H1 (cell line): ENCODE measurements at regions not wholly inside any gene's neighbourhood (a gene's known extent, or its start where the extent isn't known, plus 50 kb on each side); places are given as distances from the start of the nearest gene placed in this dataset.

Experiments
- CTCF ChIA-PET: fragments of 300-600 bp; sonication (Branson Sonifier 250); formaldehyde crosslinking; loops from one replicate; lab custom pipeline; 2021; ENCODE audit not compliant: partially characterized antibody; lab: Charles Lee
- POLR2A ChIA-PET: fragments of 300-600 bp; sonication (Branson Sonifier 250); formaldehyde crosslinking; loops from one replicate; lab custom pipeline; 2021; ENCODE audit warnings: inconsistent platforms; ENCODE audit not compliant: partially characterized antibody; lab: Charles Lee
- DNase-seq, 2 experiments: peaks; one replicate each; pipeline versions ENCODE4 v3.0.0 to v3.0.0-alpha.2; 2010 to 2022; ENCODE audit warnings: low spot score in 2 of 2, low read depth in 1 of 2, mixed read lengths in 1 of 2
- FAIRE-seq: peaks from 2 replicates; lab custom pipeline; 2011; peaks lifted over from hg19 to GRCh38; lab: Jason Lieb, UNC
- H2AFZ ChIP-seq: 2 replicates; pipeline ENCODE4 v1.8.1; 2012; ENCODE audit warnings: low read length, inconsistent platforms
- H2AK5ac ChIP-seq: 2 replicates; pipeline ENCODE4 v1.6.1; 2013; ENCODE audit warnings: low read depth, low read length
- H2BK120ac ChIP-seq: replicated peaks from 2 replicates; pipeline ENCODE3; 2013; ENCODE audit warnings: low read depth, low read length, inconsistent platforms
- H2BK12ac ChIP-seq: 2 replicates; pipeline ENCODE4 v1.6.1; 2013; ENCODE audit warnings: low read depth, low read length
- H2BK15ac ChIP-seq: 2 replicates; pipeline ENCODE4 v1.6.1; 2013; ENCODE audit warnings: low read length
- H2BK20ac ChIP-seq: 2 replicates; pipeline ENCODE4 v1.6.1; 2013; ENCODE audit warnings: low read length
- H2BK5ac ChIP-seq: 2 replicates; pipeline ENCODE4 v1.6.1; 2013; ENCODE audit warnings: low read depth, low read length
- H3K14ac ChIP-seq: 2 replicates; pipeline ENCODE4 v1.6.1; 2013; ENCODE audit warnings: inconsistent platforms; ENCODE audit not compliant: insufficient read length
- H3K18ac ChIP-seq: 2 replicates; pipeline ENCODE4 v1.6.1; 2013; ENCODE audit warnings: low read length; ENCODE audit errors: extremely low read depth
- H3K23ac ChIP-seq: 2 replicates; pipeline ENCODE4 v1.6.1; 2013; ENCODE audit warnings: inconsistent platforms; ENCODE audit not compliant: insufficient read length
- H3K23me2 ChIP-seq: 2 replicates; pipeline ENCODE4 v1.6.1; 2013; ENCODE audit warnings: low read depth, low read length
- H3K27ac ChIP-seq: 2 replicates; pipeline ENCODE4 v1.6.1; 2011; ENCODE audit warnings: low read depth, low read length, inconsistent platforms
- H3K27me3 ChIP-seq, 4 experiments: replicated peaks in 1 of 4; 1 replicate in 1 of 4; 2 replicates in 3 of 4; pipeline versions ENCODE4 v1.6.1 to v1.8.1; 2011 to 2013; ENCODE audit warnings: low read length in 3 of 4, mild to moderate bottlenecking in 3 of 4, inconsistent platforms in 2 of 4, mixed read lengths in 2 of 4, moderate library complexity in 1 of 4; ENCODE audit not compliant: control insufficient read depth in 3 of 4, insufficient read depth in 3 of 4; ENCODE audit errors: extremely low read depth in 1 of 4
- H3K36me3 ChIP-seq, 4 experiments: 2 replicates each; pipeline versions ENCODE4 v1.6.1 to v1.8.1; 2011 to 2013; ENCODE audit warnings: mild to moderate bottlenecking in 4 of 4, low read length in 3 of 4, moderate library complexity in 2 of 4, control low read depth in 1 of 4, inconsistent platforms in 1 of 4; ENCODE audit not compliant: insufficient read depth in 4 of 4, control insufficient read depth in 2 of 4
- H3K4ac ChIP-seq: replicated peaks from 2 replicates; pipeline ENCODE3; 2013; ENCODE audit warnings: low read length, low read depth, mixed read lengths, inconsistent platforms; ENCODE audit not compliant: insufficient read length
- H3K4me1 ChIP-seq, 4 experiments: replicated peaks in 1 of 4; 1 replicate in 1 of 4; 2 replicates in 3 of 4; pipeline versions ENCODE4 v1.6.1 to v1.8.1; 2011 to 2013; ENCODE audit warnings: low read length in 3 of 4, inconsistent platforms in 2 of 4, mixed read lengths in 1 of 4; ENCODE audit not compliant: insufficient read depth in 4 of 4, control insufficient read depth in 3 of 4
- H3K4me2 ChIP-seq, 2 experiments: 2 replicates each; pipeline versions ENCODE4 v1.6.1 to v1.8.1; 2011 to 2013; ENCODE audit warnings: low read depth in 2 of 2, low read length in 2 of 2, control low read depth in 1 of 2, inconsistent platforms in 1 of 2, mild to moderate bottlenecking in 1 of 2; ENCODE audit not compliant: insufficient read depth in 1 of 2
- H3K4me3 ChIP-seq, 4 experiments: fragments of 200-600, 300-600 bp in 1 of 4; sonication (generic), shearing (Covaris generic), sonication (Bioruptor Twin) in 1 of 4; 2 replicates each; pipeline versions ENCODE4 v1.5.1 to v1.8.1; 2011 to 2016; ENCODE audit warnings: low read length in 4 of 4, low read depth in 3 of 4, control low read depth in 2 of 4, inconsistent platforms in 2 of 4, mild to moderate bottlenecking in 2 of 4, mixed read lengths in 1 of 4, moderate library complexity in 1 of 4; ENCODE audit not compliant: insufficient read depth in 2 of 4; ENCODE audit errors: extremely low read depth in 1 of 4
- H3K56ac ChIP-seq: replicated peaks from 2 replicates; pipeline ENCODE3; 2013; ENCODE audit warnings: low read depth, mild to moderate bottlenecking, mixed read lengths, low read length, inconsistent platforms; ENCODE audit not compliant: insufficient read length
- H3K79me1 ChIP-seq: 2 replicates; pipeline ENCODE4 v1.6.1; 2013; ENCODE audit warnings: low read depth, low read length, control low read depth
- H3K79me2 ChIP-seq, 2 experiments: 2 replicates each; pipeline versions ENCODE4 v1.6.1 to v1.8.1; 2012 to 2013; ENCODE audit warnings: low read length in 2 of 2, mild to moderate bottlenecking in 2 of 2, inconsistent platforms in 1 of 2; ENCODE audit not compliant: insufficient read depth in 2 of 2, control insufficient read depth in 1 of 2
- H3K9ac ChIP-seq, 4 experiments: replicated peaks in 1 of 4; 1 replicate in 1 of 4; 2 replicates in 3 of 4; pipeline versions ENCODE4 v1.6.1 to v1.8.1; 2011 to 2013; ENCODE audit warnings: low read depth in 3 of 4, low read length in 3 of 4, control low read depth in 2 of 4, mild to moderate bottlenecking in 2 of 4, moderate library complexity in 2 of 4, inconsistent platforms in 1 of 4; ENCODE audit errors: extremely low read depth in 1 of 4
- H3K9me3 ChIP-seq, 2 experiments: 2 replicates each; pipeline versions ENCODE4 v1.6.1 to v1.8.1; 2012 to 2013; ENCODE audit warnings: mild to moderate bottlenecking in 2 of 2, moderate library complexity in 2 of 2, control low read depth in 1 of 2, inconsistent platforms in 1 of 2, low read depth in 1 of 2, low read length in 1 of 2, mixed read lengths in 1 of 2; ENCODE audit not compliant: insufficient read depth in 2 of 2
- H4K20me1 ChIP-seq, 2 experiments: replicated peaks in 1 of 2; 2 replicates each; pipeline versions ENCODE3 to v1.8.1; 2011 to 2013; ENCODE audit warnings: inconsistent platforms in 2 of 2, low read length in 2 of 2, mild to moderate bottlenecking in 1 of 2; ENCODE audit not compliant: insufficient read depth in 2 of 2, control insufficient read depth in 1 of 2
- H4K5ac ChIP-seq: 2 replicates; pipeline ENCODE4 v1.6.1; 2013; ENCODE audit warnings: low read length, low read depth, mixed read lengths, inconsistent platforms; ENCODE audit not compliant: insufficient read length
- H4K8ac ChIP-seq: 2 replicates; pipeline ENCODE4 v1.8.0; 2013; ENCODE audit warnings: mild to moderate bottlenecking, moderate library complexity, low read length, inconsistent platforms; ENCODE audit not compliant: insufficient read depth; ENCODE audit errors: extremely low read depth
- H4K91ac ChIP-seq: replicated peaks from 2 replicates; pipeline ENCODE3; 2013; ENCODE audit warnings: low read length, mixed read lengths, inconsistent platforms; ENCODE audit not compliant: insufficient read length
- CHD2 ChIP-seq: IDR thresholded peaks from 2 replicates; pipeline ENCODE4 v1.6.1; 2012; ENCODE audit warnings: low read length, improper control_type of control experiment
- CREB1 ChIP-seq: IDR thresholded peaks from 2 replicates; pipeline ENCODE4 v1.6.1; 2012; ENCODE audit warnings: inconsistent platforms
- FOSL1 ChIP-seq: IDR thresholded peaks from 2 replicates; pipeline ENCODE4 v1.6.1; 2011; ENCODE audit warnings: mild to moderate bottlenecking, low read depth, low read length, moderate library complexity; ENCODE audit not compliant: insufficient read depth
- RXRA ChIP-seq: IDR thresholded peaks from 2 replicates; pipeline ENCODE4 v1.6.1; 2011; ENCODE audit warnings: low read depth, mild to moderate bottlenecking, low read length, moderate library complexity; ENCODE audit not compliant: insufficient read depth
- SUZ12 ChIP-seq: fragments of 200-600 bp; sonication (generic); IDR thresholded peaks from 2 replicates; pipeline ENCODE4 v1.6.1; 2012; ENCODE audit warnings: mild to moderate bottlenecking, inconsistent platforms, low read length, moderate library complexity, mixed read lengths
- WGBS, 2 experiments: shearing (Covaris generic) in 1 of 2; methylation state at CpG; one replicate each; pipeline versions ENCODE4 v1.1.6 to v1.1.7; 2013 to 2015; ENCODE audit warnings: low lambda C conversion rate in 2 of 2, mixed read lengths in 2 of 2, inconsistent platforms in 1 of 2, low coverage in 1 of 2, missing lambda C conversion rate in 1 of 2; ENCODE audit not compliant: insufficient replicate concordance in 2 of 2, insufficient coverage in 1 of 2, insufficient read length in 1 of 2; ENCODE audit errors: extremely low coverage in 1 of 2, missing lambda C conversion rate in 1 of 2; 5-methylcytosine and 5-hydroxymethylcytosine counted together

DNA sequence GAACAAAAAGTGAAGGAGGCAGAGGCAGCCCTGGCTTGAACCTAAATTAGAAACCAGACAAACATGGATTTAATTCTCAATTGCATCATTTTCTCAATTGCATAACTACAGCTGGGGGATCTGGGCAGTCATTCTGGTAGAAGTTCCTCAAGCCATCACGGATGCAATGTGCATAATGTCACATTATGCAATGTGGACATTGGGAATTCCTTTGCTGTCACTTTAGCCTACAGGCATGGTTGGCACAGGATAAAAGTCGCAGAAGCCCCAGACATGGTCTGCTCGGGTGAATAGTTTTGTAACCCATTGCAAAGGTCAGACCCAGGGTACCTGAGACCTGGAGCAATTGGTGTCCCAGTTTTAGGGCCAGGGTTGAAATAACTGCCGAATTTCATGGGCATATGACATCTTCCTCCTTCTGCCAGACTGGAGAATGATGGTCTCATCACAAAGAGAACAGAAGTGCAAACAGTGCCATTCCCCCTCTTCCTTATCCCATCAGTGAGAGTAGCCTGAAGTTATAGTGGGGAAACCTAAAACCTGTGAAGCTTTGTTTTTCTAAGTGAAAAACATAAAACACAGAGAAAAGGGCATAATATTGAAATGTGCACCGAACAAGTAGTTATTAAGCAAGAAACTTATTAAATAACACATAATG, 290.8 kb downstream of the MSX2 start:
- no peak overlapping the region for H2AFZ ChIP-seq
- no peak overlapping the region for H4K91ac ChIP-seq
- no peak overlapping the region for H3K18ac ChIP-seq
- no peak overlapping the region for H3K27ac ChIP-seq
- no peak for FAIRE-seq
- TF ChIP-seq FOSL1 = no peak
- TF ChIP-seq RXRA = no peak
- no peak for TF ChIP-seq SUZ12
- TF ChIP-seq CHD2 = no peak
- no peak for TF ChIP-seq CREB1
- TF ChIP-seq, all 59 proteins: peak for 0
- no peak overlapping the region for H2BK5ac ChIP-seq
- H3K4me3 ChIP-seq = no peak overlapping the region
- H3K79me1 ChIP-seq = no peaks in the 10 kb centered on the region
- H4K20me1 ChIP-seq = no peaks in the 10 kb centered on the region
- WGBS, 2 experiments = 83% methylated on average over 5 of the region's 5 CpGs; no CpG with 5 or more reads in 1 of the 2 experiments
- ChIA-PET POLR2A (no interaction called here), CTCF (interaction anchor here (0.7 kb wide), 1 partner anchor 13 kb away, joined by 3 read pairs; no protein-coding TSS in a partner anchor)
- H3K23me2 ChIP-seq = no peaks in the 10 kb centered on the region
- H3K9ac ChIP-seq = no peak overlapping the region
- no peaks in the 10 kb centered on the region for H3K79me2 ChIP-seq
- no peak overlapping the region for H3K4ac ChIP-seq
- H4K8ac ChIP-seq = no peak overlapping the region
- H2BK120ac ChIP-seq = no peak overlapping the region
- peaks cover 0 to 3% (median 1%) of the 10 kb centered on the region in 4 experiments; a peak in 3 of 7 replicates for H3K4me1 ChIP-seq
- no peak overlapping the region for H2BK20ac ChIP-seq
- no peaks in the 10 kb centered on the region for H3K9me3 ChIP-seq
- H3K56ac ChIP-seq = no peak overlapping the region
- no peak overlapping the region for H2BK15ac ChIP-seq
- no peak for DNase-seq
- no peak overlapping the region for H3K14ac ChIP-seq
- no peaks in the 10 kb centered on the region for H3K36me3 ChIP-seq
- H4K5ac ChIP-seq = no peak overlapping the region
- H3K23ac ChIP-seq = no peak overlapping the region
- H3K27me3 ChIP-seq = no peaks in the 10 kb centered on the region
- H3K4me2 ChIP-seq = no peak overlapping the region
- no peak overlapping the region for H2AK5ac ChIP-seq
- H2BK12ac ChIP-seq = no peak overlapping the region
